ENCODE measurements at regions not wholly inside any gene's neighbourhood (a gene's known extent, or its start where the extent isn't known, plus 50 kb on each side); places are given as distances from the start of the nearest gene placed in this dataset.

- no peak overlapping the region for H3K4me3 ChIP-seq (ENCODE audit: low read depth, low read length, poor library complexity, severe bottlenecking)
- POLR2A ChIA-PET (ENCODE audit: low non-redundant PET): no interaction called here
- no peak for DNase-seq (ENCODE audit: low spot score)
- H3K27ac ChIP-seq (ENCODE audit: low read depth, low read length, poor library complexity, severe bottlenecking): peak overlapping the region; percentile 52
- intact Hi-C loops (cut with micrococcal nuclease; ENCODE audit: unreplicated experiment): no loop called here
- no peaks in the 10 kb centered on the region for H3K36me3 ChIP-seq (ENCODE audit: insufficient read depth, low read length, poor library complexity, severe bottlenecking)
- no peaks in the 10 kb centered on the region for H3K9me3 ChIP-seq (ENCODE audit: low read depth, low read length, poor library complexity, severe bottlenecking)
- no peak for TF ChIP-seq EZH2 (IDR thresholded peaks at IDR 0.05; ENCODE audit: borderline replicate concordance, low read depth, low read length, poor library complexity, severe bottlenecking)
- TF ChIP-seq CTCF (conservative IDR thresholded peaks at IDR 0.05; ENCODE audit: low read depth, low read length): no peak
- peaks cover 18% of the 10 kb centered on the region for H3K4me1 ChIP-seq (ENCODE audit: insufficient read depth, low read length, poor library complexity, severe bottlenecking)
- CTCF ChIA-PET: interaction anchor here (1.5 kb wide), 1 partner anchor 115 kb away, joined by 3 read pairs; no protein-coding TSS in a partner anchor
- H3K27me3 ChIP-seq (replicated peaks; ENCODE audit: insufficient read depth, low read depth, low read length, poor library complexity): no peaks in the 10 kb centered on the region
- BruUV-seq (replicated peaks): no TSS peak
Observed at GRCh38 chr6:40937491-40937890, 101.5 kb downstream of the UNC5CL start.

DNA sequence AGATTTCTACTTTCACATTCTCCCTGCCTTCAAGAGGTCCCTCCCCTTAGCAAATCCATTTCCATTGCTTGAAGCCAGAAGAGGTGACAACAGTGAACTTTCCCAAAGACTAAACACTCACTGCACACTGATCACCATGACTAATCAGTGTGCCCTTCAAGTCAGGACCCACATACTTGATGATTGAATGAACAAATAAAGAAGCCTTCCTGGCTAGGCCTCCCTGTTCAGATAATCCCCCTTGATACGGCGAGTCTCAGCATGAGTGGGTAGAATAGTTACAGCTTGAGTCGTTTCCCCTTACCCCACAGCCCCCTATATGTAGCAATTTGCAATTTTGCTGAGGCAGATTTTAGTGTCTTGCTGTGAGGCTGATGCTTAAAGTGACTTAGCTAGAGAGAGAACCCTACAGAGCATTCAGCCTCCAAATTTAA, 102.2 kb downstream of the UNC5CL start:
- Histone ChIP-seq H3K27me3 (replicated peaks; ENCODE audit: insufficient read depth, low read depth, low read length, poor library complexity) (no peaks in the 10 kb centered on the region), H3K4me3 (ENCODE audit: low read depth, low read length, poor library complexity, severe bottlenecking) (no peak overlapping the region), H3K9me3 (ENCODE audit: low read depth, low read length, poor library complexity, severe bottlenecking) (no peaks in the 10 kb centered on the region), H3K4me1 (ENCODE audit: insufficient read depth, low read length, poor library complexity, severe bottlenecking) (peaks cover 18% of the 10 kb centered on the region), H3K27ac (ENCODE audit: low read depth, low read length, poor library complexity, severe bottlenecking) (peak overlapping the region; percentile 5), H3K36me3 (ENCODE audit: insufficient read depth, low read length, poor library complexity, severe bottlenecking) (no peaks in the 10 kb centered on the region)
- DNase-seq (ENCODE audit: low spot score): peak; percentile 85
- intact Hi-C loops (cut with micrococcal nuclease; ENCODE audit: unreplicated experiment): no loop called here
- CTCF ChIA-PET: interaction anchor here (1.5 kb wide), 1 partner anchor 114 kb away, joined by 3 read pairs; no protein-coding TSS in a partner anchor
- BruUV-seq (replicated peaks): no TSS peak
- POLR2A ChIA-PET (ENCODE audit: low non-redundant PET): no interaction called here
- TF ChIP-seq EZH2 (IDR thresholded peaks at IDR 0.05; ENCODE audit: borderline replicate concordance, low read depth, low read length, poor library complexity, severe bottlenecking) (no peak), CTCF (conservative IDR thresholded peaks at IDR 0.05; ENCODE audit: low read depth, low read length) (no peak)

GRCh38 chr6:40933864-40934263, 105.2 kb downstream of the UNC5CL start:
- BruUV-seq (replicated peaks): no TSS peak
- H3K27ac ChIP-seq (ENCODE audit: low read depth, low read length, poor library complexity, severe bottlenecking): no peak overlapping the region
- intact Hi-C loops (cut with micrococcal nuclease; ENCODE audit: unreplicated experiment): no loop called here
- no peak overlapping the region for H3K4me3 ChIP-seq (ENCODE audit: low read depth, low read length, poor library complexity, severe bottlenecking)
- no peak for TF ChIP-seq EZH2 (IDR thresholded peaks at IDR 0.05; ENCODE audit: borderline replicate concordance, low read depth, low read length, poor library complexity, severe bottlenecking)
- no peak for TF ChIP-seq CTCF (conservative IDR thresholded peaks at IDR 0.05; ENCODE audit: low read depth, low read length)
- no peak for DNase-seq (ENCODE audit: low spot score)
- POLR2A ChIA-PET (ENCODE audit: low non-redundant PET): no interaction called here
- no peaks in the 10 kb centered on the region for H3K27me3 ChIP-seq (replicated peaks; ENCODE audit: insufficient read depth, low read depth, low read length, poor library complexity)
- no peaks in the 10 kb centered on the region for H3K36me3 ChIP-seq (ENCODE audit: insufficient read depth, low read length, poor library complexity, severe bottlenecking)
- peaks cover 18% of the 10 kb centered on the region for H3K4me1 ChIP-seq (ENCODE audit: insufficient read depth, low read length, poor library complexity, severe bottlenecking)
- CTCF ChIA-PET: no interaction called here
- no peaks in the 10 kb centered on the region for H3K9me3 ChIP-seq (ENCODE audit: low read depth, low read length, poor library complexity, severe bottlenecking)
